HAP-1 (cell line): ENCODE measurements at regions not wholly inside any gene's neighbourhood (a gene's known extent, or its start where the extent isn't known, plus 50 kb on each side); places are given as distances from the start of the nearest gene placed in this dataset.

ENCODE experiments used
- DNase-seq, 2 experiments: peaks; one replicate each; pipeline ENCODE4 v3.0.0-alpha.2; 2016 to 2020; ENCODE audit warnings: low spot score in 2 of 2
- H3K27me3 ChIP-seq: fragments of 250-450 bp; sonication (Bioruptor Pico); 2 replicates; pipeline ENCODE4 v1.5.1; 2020; ENCODE audit warnings: low read depth, mild to moderate bottlenecking, moderate library complexity
- H3K36me3 ChIP-seq: fragments of 250-450 bp; sonication (Bioruptor Pico); replicated peaks from 2 replicates; pipeline ENCODE4 v1.5.1; 2020; ENCODE audit warnings: mild to moderate bottlenecking
- H3K4me1 ChIP-seq: fragments of 250-450 bp; sonication (Bioruptor Pico); 2 replicates; pipeline ENCODE4 v1.5.1; 2020; ENCODE audit warnings: mild to moderate bottlenecking
- H3K4me3 ChIP-seq: fragments of 250-450 bp; sonication (Bioruptor Pico); 2 replicates; pipeline ENCODE4 v1.5.1; 2020; ENCODE audit warnings: mild to moderate bottlenecking, moderate library complexity
- H3K9me3 ChIP-seq: fragments of 250-450 bp; sonication (Bioruptor Pico); 2 replicates; pipeline ENCODE4 v1.5.1; 2020; ENCODE audit warnings: mild to moderate bottlenecking, moderate library complexity
- in situ Hi-C: fragments of 300-500 bp; cut with MboI; formaldehyde crosslinking; loops from 3 replicates; pipeline ENCODE4 v1.14.3; 2020; ENCODE audit warnings: low sequenced_read_pairs, inconsistent platforms, mixed read lengths

GRCh38 chr5:104265531-104266140 lies 703.0 kb upstream of the NUDT12 start:
- Histone ChIP-seq H3K4me3 (no peak overlapping the region), H3K4me1 (peaks cover 12% of the 10 kb centered on the region), H3K27me3 (no peaks in the 10 kb centered on the region; the same call in 1 of the 2 replicates), H3K9me3 (no peaks in the 10 kb centered on the region), H3K36me3 (no peaks in the 10 kb centered on the region)
- DNase-seq: no peak
- in situ Hi-C loops: no loop called here

- in situ Hi-C loops: no loop called here
- H3K4me1 ChIP-seq: no peaks in the 10 kb centered on the region
Observed at GRCh38 chr5:104247260-104247659, 684.7 kb upstream of the NUDT12 start.

GRCh38 chr5:104241046-104241445 lies 678.5 kb upstream of the NUDT12 start:
- Histone ChIP-seq H3K36me3 (no peaks in the 10 kb centered on the region), H3K27me3 (peaks cover 3% of the 10 kb centered on the region; the same call in 1 of the 2 replicates), H3K9me3 (no peaks in the 10 kb centered on the region), H3K4me3 (no peak overlapping the region), H3K4me1 (no peaks in the 10 kb centered on the region)
- in situ Hi-C loops: no loop called here
- no peak for DNase-seq

More at GRCh38 chr5:104247260-104247659, 684.7 kb upstream of the NUDT12 start:
- Histone ChIP-seq H3K36me3 (no peaks in the 10 kb centered on the region), H3K27me3 (no peaks in the 10 kb centered on the region), H3K4me3 (no peak overlapping the region), H3K9me3 (no peaks in the 10 kb centered on the region)
- no peak for DNase-seq

- DNase-seq: no peak
- H3K4me1 ChIP-seq: no peaks in the 10 kb centered on the region
- in situ Hi-C loops: no loop called here
- peaks cover 3% of the 10 kb centered on the region; the same call in 1 of the 2 replicates for H3K27me3 ChIP-seq
- H3K4me3 ChIP-seq: no peak overlapping the region
- no peaks in the 10 kb centered on the region for H3K36me3 ChIP-seq
- H3K9me3 ChIP-seq: no peaks in the 10 kb centered on the region
Observed at GRCh38 chr5:104237586-104237985, 675.0 kb upstream of the NUDT12 start.

- in situ Hi-C loops: no loop called here
- Histone ChIP-seq H3K27me3 (no peaks in the 10 kb centered on the region), H3K9me3 (no peaks in the 10 kb centered on the region), H3K4me1 (no peaks in the 10 kb centered on the region), H3K4me3 (no peak overlapping the region), H3K36me3 (no peaks in the 10 kb centered on the region)
- DNase-seq: no peak
Observed at GRCh38 chr5:104223885-104224773, 661.5 kb upstream of the NUDT12 start.

GRCh38 chr5:104218200-104218599 lies 655.6 kb upstream of the NUDT12 start:
- Histone ChIP-seq H3K9me3 (no peaks in the 10 kb centered on the region), H3K36me3 (no peaks in the 10 kb centered on the region), H3K4me3 (no peak overlapping the region), H3K27me3 (no peaks in the 10 kb centered on the region), H3K4me1 (no peaks in the 10 kb centered on the region)
- no peak for DNase-seq
- in situ Hi-C loops: no loop called here

- Histone ChIP-seq H3K27me3 (no peaks in the 10 kb centered on the region), H3K4me3 (no peak overlapping the region), H3K36me3 (no peaks in the 10 kb centered on the region), H3K4me1 (no peaks in the 10 kb centered on the region; the same call in 1 of the 2 replicates), H3K9me3 (no peaks in the 10 kb centered on the region)
- DNase-seq: no peak
- in situ Hi-C loops: no loop called here
Observed at GRCh38 chr5:104213216-104213615, 650.6 kb upstream of the NUDT12 start.

- in situ Hi-C loops: no loop called here
- H3K36me3 ChIP-seq: no peaks in the 10 kb centered on the region
- DNase-seq: no peak
- H3K4me3 ChIP-seq: no peak overlapping the region
- H3K4me1 ChIP-seq: no peaks in the 10 kb centered on the region
- no peaks in the 10 kb centered on the region for H3K27me3 ChIP-seq
- no peaks in the 10 kb centered on the region for H3K9me3 ChIP-seq
Observed at GRCh38 chr5:104199771-104200170, 637.2 kb upstream of the NUDT12 start.

- Histone ChIP-seq H3K36me3 (no peaks in the 10 kb centered on the region), H3K4me3 (no peak overlapping the region), H3K4me1 (no peaks in the 10 kb centered on the region), H3K27me3 (no peaks in the 10 kb centered on the region), H3K9me3 (no peaks in the 10 kb centered on the region)
- in situ Hi-C loops: no loop called here
- DNase-seq: no peak
Observed at GRCh38 chr5:104198156-104198555, 635.6 kb upstream of the NUDT12 start.

GRCh38 chr5:104189909-104190308 lies 627.3 kb upstream of the NUDT12 start:
- DNase-seq: no peak
- Histone ChIP-seq H3K27me3 (no peaks in the 10 kb centered on the region), H3K4me3 (no peak overlapping the region), H3K36me3 (no peaks in the 10 kb centered on the region), H3K4me1 (no peaks in the 10 kb centered on the region), H3K9me3 (no peaks in the 10 kb centered on the region)
- in situ Hi-C loops: loop anchor here (10.0 kb wide), 1 partner anchor 595 kb away; no protein-coding TSS in a partner anchor

GRCh38 chr5:104189031-104189430 lies 626.4 kb upstream of the NUDT12 start:
- in situ Hi-C loops: loop anchor here (10.0 kb wide), 1 partner anchor 594 kb away; no protein-coding TSS in a partner anchor
- Histone ChIP-seq H3K4me1 (no peaks in the 10 kb centered on the region), H3K27me3 (no peaks in the 10 kb centered on the region), H3K36me3 (no peaks in the 10 kb centered on the region), H3K9me3 (no peaks in the 10 kb centered on the region), H3K4me3 (no peak overlapping the region)
- no peak for DNase-seq

GRCh38 chr5:104187656-104188055 lies 625.1 kb upstream of the NUDT12 start:
- Histone ChIP-seq H3K4me3 (no peak overlapping the region), H3K36me3 (no peaks in the 10 kb centered on the region)
- in situ Hi-C loops: loop anchor here (10.0 kb wide), 1 partner anchor 593 kb away; no protein-coding TSS in a partner anchor

GRCh38 chr5:104186510-104186909 lies 623.9 kb upstream of the NUDT12 start:
- Histone ChIP-seq H3K4me1 (no peaks in the 10 kb centered on the region), H3K27me3 (no peaks in the 10 kb centered on the region), H3K36me3 (no peaks in the 10 kb centered on the region), H3K9me3 (no peaks in the 10 kb centered on the region), H3K4me3 (no peak overlapping the region)
- DNase-seq: no peak
- in situ Hi-C loops: loop anchor here (10.0 kb wide), 1 partner anchor 592 kb away; no protein-coding TSS in a partner anchor

More at GRCh38 chr5:104187656-104188055, 625.1 kb upstream of the NUDT12 start:
- Histone ChIP-seq H3K4me1 (no peaks in the 10 kb centered on the region), H3K27me3 (no peaks in the 10 kb centered on the region), H3K9me3 (no peaks in the 10 kb centered on the region)
- DNase-seq: no peak

- no peaks in the 10 kb centered on the region for H3K4me1 ChIP-seq
- no peak overlapping the region for H3K4me3 ChIP-seq
- no peaks in the 10 kb centered on the region for H3K27me3 ChIP-seq
- no peak for DNase-seq
- in situ Hi-C loops: loop anchor here (10.0 kb wide), 1 partner anchor 591 kb away; no protein-coding TSS in a partner anchor
- no peaks in the 10 kb centered on the region for H3K36me3 ChIP-seq
- H3K9me3 ChIP-seq: no peaks in the 10 kb centered on the region
Observed at GRCh38 chr5:104186100-104186499, 623.5 kb upstream of the NUDT12 start.
